HG03354 (cell line): ENCODE measurements at regions not wholly inside any gene's neighbourhood (a gene's known extent, or its start where the extent isn't known, plus 50 kb on each side); places are given as distances from the start of the nearest gene placed in this dataset.

Experiments
- ATAC-seq: cut with Tn5 transposase; IDR thresholded peaks from one replicate; pipeline ENCODE4 v1.9.1; 2021; ENCODE audit warnings: mild to moderate bottlenecking; ENCODE audit not compliant: unreplicated experiment, poor library complexity, severe bottlenecking

DNA sequence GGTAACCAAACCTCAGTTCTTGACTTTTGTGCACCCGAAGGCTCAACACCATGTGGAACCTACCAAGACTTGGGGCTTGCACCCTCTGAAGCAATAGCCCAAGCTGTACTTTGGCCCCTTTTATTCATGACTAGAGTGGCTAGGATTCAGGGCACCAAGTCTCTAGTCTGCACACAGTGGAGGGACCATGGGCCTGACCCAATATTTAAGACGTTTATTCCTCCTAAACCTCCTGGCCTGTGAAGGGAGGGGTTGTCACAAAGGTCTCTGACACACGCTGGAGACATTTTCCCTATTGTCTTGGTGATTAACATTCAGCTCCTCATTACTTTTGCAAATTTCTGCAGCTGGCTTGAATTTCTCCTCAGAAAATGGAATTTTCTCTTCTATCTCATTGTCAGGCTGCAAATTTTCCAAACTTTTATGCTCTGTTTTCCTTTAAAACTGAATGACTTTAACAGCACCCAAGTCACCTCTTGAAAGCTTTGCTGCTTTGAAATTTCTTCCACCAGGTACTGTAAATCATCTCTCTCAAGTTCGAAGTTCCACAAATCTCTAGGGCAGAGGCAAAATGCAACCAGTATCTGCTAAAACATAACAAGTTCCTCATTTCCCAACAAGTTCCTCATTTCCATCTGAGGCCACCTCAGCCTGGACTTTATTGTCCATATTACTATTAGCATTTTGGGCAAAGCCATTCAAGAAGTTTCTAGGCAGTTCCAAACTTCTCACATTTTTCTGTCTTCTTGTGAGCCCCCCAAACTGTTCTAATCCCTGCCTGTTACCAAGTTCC lies 481.4 kb upstream of the BTBD3 start:
- ATAC-seq = no peak

DNA sequence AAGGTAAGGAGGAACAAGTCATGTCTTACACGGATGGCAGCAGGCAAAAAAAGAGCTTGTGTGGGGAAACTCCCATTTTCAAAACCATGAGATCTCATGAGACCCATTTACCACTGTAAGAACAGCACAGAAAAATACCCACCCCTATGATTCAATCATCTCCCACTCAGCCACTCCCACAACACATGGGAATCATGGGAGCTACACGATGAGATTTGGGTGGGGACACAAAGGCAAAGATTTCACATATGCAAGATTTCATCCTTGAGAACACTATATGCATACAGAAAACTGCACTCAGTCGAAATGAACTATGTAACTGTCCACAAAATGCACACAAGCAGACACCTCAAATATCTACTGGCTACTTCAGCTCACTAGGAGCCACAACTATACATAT lies 480.6 kb upstream of the BTBD3 start:
- ATAC-seq = no peak

GRCh38 chr20:11437611-11438380 lies 479.9 kb upstream of the BTBD3 start:
- ATAC-seq = no peak

DNA sequence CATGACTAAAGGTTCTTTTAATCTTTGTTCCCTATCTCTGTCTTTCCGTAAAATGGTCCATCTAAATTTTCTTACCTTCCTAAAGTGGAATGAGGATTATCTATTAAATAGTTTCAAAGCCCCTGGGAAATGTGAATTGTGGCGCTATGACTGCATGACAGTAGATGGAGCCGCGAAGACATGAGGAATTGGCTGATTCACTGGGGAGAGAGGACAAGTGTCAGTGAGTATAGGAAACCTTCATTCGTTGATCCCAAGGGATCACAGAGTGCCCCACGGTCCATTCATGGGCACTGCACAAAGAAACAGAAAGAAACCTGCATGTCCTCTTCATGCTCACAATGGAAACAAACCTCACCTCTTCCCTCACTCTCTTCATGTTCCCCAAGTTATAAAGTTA lies 479.3 kb upstream of the BTBD3 start:
- ATAC-seq = no peak

DNA sequence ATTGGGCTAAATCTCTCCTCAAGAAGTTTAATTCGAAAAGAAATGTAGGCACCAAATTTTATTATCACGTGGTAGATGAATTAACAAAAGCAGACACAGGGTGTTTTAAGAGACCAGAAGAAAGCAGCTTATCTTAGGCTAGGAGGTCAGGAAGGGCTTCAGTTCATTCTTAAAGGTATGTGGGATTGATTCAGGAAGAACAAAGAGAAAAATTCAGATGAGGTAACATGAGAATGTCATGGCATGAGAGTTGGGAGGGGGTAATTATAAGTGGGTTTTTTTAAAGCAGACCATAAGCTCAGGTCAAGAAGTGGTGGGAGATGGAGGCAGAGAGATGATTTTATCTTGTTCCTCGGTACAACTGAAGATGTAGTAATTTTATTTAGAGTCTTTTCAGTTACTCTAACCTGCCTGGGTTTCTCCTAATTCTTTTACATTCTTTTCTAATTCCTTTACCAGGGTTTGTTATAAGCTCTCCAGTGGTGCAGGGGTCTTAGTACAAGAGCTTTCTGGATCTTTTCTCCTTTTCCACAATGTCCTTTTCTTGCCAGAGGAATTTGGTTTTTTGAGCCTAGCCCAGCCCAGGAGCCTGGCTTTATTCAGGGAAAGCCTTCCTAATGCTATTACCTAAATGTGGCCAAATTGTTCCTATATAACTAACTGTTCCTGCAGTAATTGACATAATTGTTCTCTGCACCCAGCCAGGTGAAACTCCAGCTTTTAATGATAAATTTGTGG lies 474.1 kb upstream of the BTBD3 start:
- no peak for ATAC-seq

DNA sequence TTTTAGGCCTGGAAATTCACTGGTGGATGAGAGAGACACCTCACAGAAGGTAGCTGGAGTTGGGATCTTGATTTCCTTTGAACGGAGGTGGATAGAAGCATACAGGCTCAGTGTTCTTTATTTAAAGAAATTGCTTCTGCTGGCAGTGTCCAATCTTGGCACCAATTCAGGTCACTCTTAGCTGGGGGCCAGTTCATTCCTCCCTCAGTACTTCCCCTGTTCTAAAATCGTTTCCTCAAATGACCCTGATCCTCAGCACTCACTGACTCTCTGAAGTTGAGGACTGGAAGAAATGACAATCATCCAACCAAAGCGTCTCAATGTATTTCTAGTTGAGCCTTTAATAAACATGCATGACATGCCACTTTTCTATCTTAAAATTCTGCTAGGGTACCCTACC lies 472.5 kb upstream of the BTBD3 start:
- ATAC-seq = no peak

DNA sequence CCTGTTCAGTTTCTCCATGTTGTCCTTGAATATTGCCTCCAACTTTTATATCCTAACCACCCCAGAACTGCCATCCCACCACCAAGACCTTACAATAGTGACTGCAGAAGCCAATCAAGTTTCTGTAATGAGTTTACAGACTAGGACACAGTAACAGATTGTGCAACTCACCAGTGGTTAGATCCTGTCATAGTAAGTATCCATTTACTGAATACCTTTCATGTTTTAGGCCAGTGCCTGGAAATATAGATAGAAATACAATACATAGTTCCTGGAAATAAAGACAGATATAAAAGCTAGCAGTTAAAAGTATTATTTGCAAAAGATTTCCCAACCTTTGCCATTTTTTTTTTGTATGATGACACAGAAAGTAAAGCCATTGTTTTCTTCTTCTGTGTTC lies 471.8 kb upstream of the BTBD3 start:
- no peak for ATAC-seq

- ATAC-seq = no peak
These were observed 470.2 kb upstream of the BTBD3 start for GRCh38 chr20:11447371-11448100.

DNA sequence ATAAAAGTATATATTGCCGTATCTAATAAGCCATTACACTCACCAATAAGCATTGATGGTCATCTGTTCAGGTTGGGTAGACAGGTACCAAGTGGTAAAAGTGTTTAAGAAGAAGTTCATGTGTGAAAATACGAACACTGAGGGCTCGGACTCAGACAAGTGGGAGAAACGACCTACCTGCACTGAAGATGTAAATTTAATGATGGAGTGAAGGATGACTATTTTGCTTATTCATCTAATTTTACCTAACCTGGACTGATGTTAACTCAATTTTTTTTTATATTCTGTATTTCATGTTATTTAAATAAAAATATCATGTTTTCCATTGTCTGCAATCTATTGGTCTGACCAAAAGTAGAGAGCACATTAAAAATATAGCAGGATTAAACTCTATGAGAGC lies 469.1 kb upstream of the BTBD3 start:
- ATAC-seq = no peak

GRCh38 chr20:11451793-11452291 lies 465.9 kb upstream of the BTBD3 start:
- no peak for ATAC-seq

- ATAC-seq = no peak
These were observed 465.4 kb upstream of the BTBD3 start for GRCh38 chr20:11452326-11452725.

GRCh38 chr20:11453430-11453829 lies 464.3 kb upstream of the BTBD3 start:
- ATAC-seq = no peak

DNA sequence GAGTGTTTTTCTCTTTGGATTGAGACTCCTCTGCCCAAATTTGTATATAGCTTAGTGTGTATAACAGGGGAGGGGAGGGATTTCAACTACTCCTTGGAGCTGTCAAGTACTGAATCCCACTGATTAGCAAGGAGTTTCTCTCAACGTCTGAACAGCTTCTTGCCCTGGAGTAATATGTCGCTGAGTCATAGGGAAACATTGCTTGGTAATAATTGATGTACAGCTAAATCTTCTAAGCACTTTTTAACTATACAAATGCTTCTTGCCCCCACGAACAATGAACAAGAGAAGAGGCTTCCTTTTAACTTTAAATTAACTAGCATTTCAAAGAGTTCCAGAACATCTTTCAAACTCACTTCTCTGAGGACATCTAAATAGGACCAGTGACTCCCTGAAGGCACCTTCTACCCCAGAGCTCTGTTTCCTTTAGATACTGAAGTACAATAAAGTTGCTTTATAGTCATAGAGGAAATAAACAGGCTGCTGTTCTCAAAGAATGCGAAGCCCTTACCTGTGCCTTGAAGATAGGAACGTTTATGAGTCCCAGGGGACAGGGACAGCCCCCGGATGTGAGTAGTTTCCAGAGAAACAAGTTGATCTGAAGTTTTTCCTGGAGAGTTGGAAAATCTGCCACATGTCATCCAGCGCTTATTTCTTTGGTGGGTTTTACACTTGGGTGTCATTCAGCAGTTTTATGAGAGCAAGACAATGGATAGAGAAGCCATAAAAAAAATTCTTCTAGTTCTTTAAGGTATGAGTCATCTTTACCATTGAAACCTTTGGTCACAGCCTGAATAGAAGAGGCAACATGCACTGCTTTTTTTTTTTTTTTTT lies 462.5 kb upstream of the BTBD3 start:
- ATAC-seq = peak; percentile 64

GRCh38 chr20:11457488-11457887 lies 460.2 kb upstream of the BTBD3 start:
- ATAC-seq = no peak

- ATAC-seq = no peak
These were observed 458.4 kb upstream of the BTBD3 start for GRCh38 chr20:11459090-11459890.

GRCh38 chr20:11467436-11467835 lies 450.3 kb upstream of the BTBD3 start:
- ATAC-seq = no peak

GRCh38 chr20:11468880-11469279 lies 448.8 kb upstream of the BTBD3 start:
- ATAC-seq = no peak

- ATAC-seq = no peak
These were observed 447.8 kb upstream of the BTBD3 start for GRCh38 chr20:11469795-11470435.
